Left lung (tissue), 4 donors: ENCODE measurements at regions not wholly inside any gene's neighbourhood (a gene's known extent, or its start where the extent isn't known, plus 50 kb on each side); places are given as distances from the start of the nearest gene placed in this dataset.

Experiments used
- ATAC-seq: fragments of 200-7000 bp; cut with Tn5 transposase; one replicate; pipeline ENCODE4 v1.9.1; 2020; ENCODE audit warnings: moderate library complexity
- DNase-seq, 4 donors: peaks; one replicate each; pipeline ENCODE4 v3.0.0-alpha.2; 2013 to 2020
- H3K27ac ChIP-seq, 2 donors: fragments of 200-600 bp; sonication (generic) in 1 of 2; one replicate each; pipeline versions ENCODE4 v1.5.0 to v1.8.0; 2020 to 2021
- H3K27me3 ChIP-seq, 2 donors: fragments of 200-600 bp; sonication (generic) in 1 of 2; one replicate each; pipeline versions ENCODE4 v1.5.0 to v1.8.0; 2020 to 2021
- H3K36me3 ChIP-seq, 2 donors: fragments of 200-600 bp; sonication (generic) in 1 of 2; one replicate each; pipeline versions ENCODE4 v1.5.0 to v1.8.0; 2020 to 2021
- H3K4me1 ChIP-seq, 2 donors: fragments of 200-600 bp; one replicate each; pipeline ENCODE4 v1.8.0; 2021
- H3K4me3 ChIP-seq, 2 donors: fragments of 200-600 bp; sonication (generic) in 1 of 2; one replicate each; pipeline versions ENCODE4 v1.5.0 to v1.8.0; 2020 to 2021; ENCODE audit warnings: mild to moderate bottlenecking in 1 of 2
- H3K9me3 ChIP-seq, 2 donors: fragments of 200-600 bp; sonication (generic) in 1 of 2; one replicate each; pipeline versions ENCODE4 v1.5.0 to v1.8.0; 2020 to 2021
- CTCF ChIP-seq, 2 donors: fragments of 200-600 bp; sonication (generic) in 1 of 2; IDR thresholded peaks; one replicate each; pipeline versions ENCODE4 v1.5.0 to v1.8.0; 2021; ENCODE audit warnings: antibody characterized with exemption in 2 of 2
- intact Hi-C, 2 donors: fragments of 100-400 bp; cut with DNase I; formaldehyde crosslinking; loops; one replicate each; pipeline versions ENCODE4 v1.11.2 to v1.14.2; 2022
- donor health status: DM: no; HTN: yes; CAD: no.
- donor health status: DM: no; HTN: no; CAD: no.

- no peak for ATAC-seq
- no peaks in the 10 kb centered on the region for H3K4me1 ChIP-seq
- no peak overlapping the region for H3K27ac ChIP-seq
- TF ChIP-seq CTCF (IDR thresholded peaks at IDR 0.05) = no peak
- no peaks in the 10 kb centered on the region for H3K36me3 ChIP-seq
- H3K27me3 ChIP-seq = no peaks in the 10 kb centered on the region
- no peak for DNase-seq
- no peaks in the 10 kb centered on the region for H3K9me3 ChIP-seq
- H3K4me3 ChIP-seq = no peak overlapping the region
- intact Hi-C loops = no loop called here
Observed at GRCh38 chr1:177517546-177517945, 346.8 kb downstream of the BRINP2 start.

- intact Hi-C loops = no loop called here
- no peak for ATAC-seq
- Histone ChIP-seq H3K27ac (no peak overlapping the region), H3K9me3 (no peaks in the 10 kb centered on the region), H3K4me1 (no peaks in the 10 kb centered on the region), H3K27me3 (no peaks in the 10 kb centered on the region), H3K36me3 (no peaks in the 10 kb centered on the region), H3K4me3 (no peak overlapping the region)
- no peak for DNase-seq
- TF ChIP-seq CTCF (IDR thresholded peaks at IDR 0.05) = no peak
Observed at GRCh38 chr1:177514207-177514606, 343.4 kb downstream of the BRINP2 start.

- Histone ChIP-seq H3K4me3 (no peak overlapping the region), H3K27ac (no peak overlapping the region), H3K36me3 (no peaks in the 10 kb centered on the region), H3K4me1 (no peaks in the 10 kb centered on the region), H3K27me3 (no peaks in the 10 kb centered on the region), H3K9me3 (peaks cover 0 to 2% of the 10 kb centered on the region in 2 donors)
- DNase-seq = no peak
- intact Hi-C loops = no loop called here
- no peak for ATAC-seq
- no peak for TF ChIP-seq CTCF (IDR thresholded peaks at IDR 0.05)
Observed at GRCh38 chr1:177511036-177511435, 340.3 kb downstream of the BRINP2 start.

- Histone ChIP-seq H3K36me3 (no peaks in the 10 kb centered on the region), H3K27me3 (no peaks in the 10 kb centered on the region), H3K9me3 (peaks cover 0 to 7% of the 10 kb centered on the region in 2 donors), H3K27ac (no peak overlapping the region), H3K4me1 (no peaks in the 10 kb centered on the region), H3K4me3 (no peak overlapping the region)
- intact Hi-C loops = no loop called here
- DNase-seq = no peak
- no peak for TF ChIP-seq CTCF (IDR thresholded peaks at IDR 0.05)
- no peak for ATAC-seq
Observed at GRCh38 chr1:177505905-177506590, 335.3 kb downstream of the BRINP2 start.

GRCh38 chr1:177495878-177496277, 325.1 kb downstream of the BRINP2 start:
- DNase-seq = no peak
- Histone ChIP-seq H3K9me3 (peaks cover 0 to 33% of the 10 kb centered on the region in 2 donors), H3K4me1 (no peaks in the 10 kb centered on the region), H3K27me3 (no peaks in the 10 kb centered on the region), H3K4me3 (no peak overlapping the region), H3K36me3 (no peaks in the 10 kb centered on the region), H3K27ac (no peak overlapping the region)
- no peak for ATAC-seq
- intact Hi-C loops = no loop called here
- no peak for TF ChIP-seq CTCF (IDR thresholded peaks at IDR 0.05)
